MV-4-11 (cell line): ENCODE measurements at regions not wholly inside any gene's neighbourhood (a gene's known extent, or its start where the extent isn't known, plus 50 kb on each side); places are given as distances from the start of the nearest gene placed in this dataset.
"Not testable (repeated sequence)": the region's sequence is repeated elsewhere in the genome, so short reads cannot be mapped to it uniquely, and the experiment has no call there.

Experiments
- DNase-seq: peaks from one replicate; lab custom pipeline; 2025; lab: John Stamatoyannopoulos, UW

DNA sequence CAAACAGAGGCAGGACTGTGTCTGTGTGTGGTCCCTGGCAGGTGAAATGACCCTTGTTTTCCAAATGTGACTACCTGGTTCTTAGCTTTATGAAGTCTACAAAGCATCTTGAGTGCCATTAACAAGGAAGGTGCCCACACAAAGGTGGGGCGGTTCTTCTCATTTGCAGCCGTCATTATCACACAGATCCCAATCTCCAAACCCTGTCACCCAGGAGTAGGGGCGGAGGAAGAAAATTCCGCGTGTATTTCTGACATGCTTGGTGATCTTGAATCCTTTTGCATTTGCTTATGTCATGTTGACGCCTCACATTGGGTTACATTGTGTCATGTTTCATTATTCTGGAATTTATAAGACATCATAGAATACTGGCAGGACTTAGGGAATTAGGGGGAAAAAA, 277.3 kb downstream of the VRK1 start:
- DNase-seq = no peak

DNA sequence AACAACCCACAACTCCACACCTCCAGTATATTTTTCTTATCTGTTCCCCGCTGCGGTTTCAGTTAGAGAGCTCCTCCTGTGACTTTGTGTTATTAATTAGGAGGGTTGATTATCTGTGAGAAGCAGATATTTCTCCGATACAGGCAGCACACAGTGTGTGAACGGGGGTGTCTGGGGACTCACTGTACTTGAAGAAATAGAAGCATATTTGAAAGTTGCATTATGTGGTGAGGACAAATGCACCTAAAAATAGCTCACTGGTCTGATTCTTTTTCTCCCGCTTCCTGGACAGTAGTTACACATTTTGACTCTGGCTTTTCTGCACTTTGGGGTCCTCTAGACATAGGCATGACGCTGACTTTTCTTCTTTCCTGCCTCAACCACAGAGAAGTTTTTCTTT, 277.7 kb downstream of the VRK1 start:
- DNase-seq = peak; percentile 65

DNA sequence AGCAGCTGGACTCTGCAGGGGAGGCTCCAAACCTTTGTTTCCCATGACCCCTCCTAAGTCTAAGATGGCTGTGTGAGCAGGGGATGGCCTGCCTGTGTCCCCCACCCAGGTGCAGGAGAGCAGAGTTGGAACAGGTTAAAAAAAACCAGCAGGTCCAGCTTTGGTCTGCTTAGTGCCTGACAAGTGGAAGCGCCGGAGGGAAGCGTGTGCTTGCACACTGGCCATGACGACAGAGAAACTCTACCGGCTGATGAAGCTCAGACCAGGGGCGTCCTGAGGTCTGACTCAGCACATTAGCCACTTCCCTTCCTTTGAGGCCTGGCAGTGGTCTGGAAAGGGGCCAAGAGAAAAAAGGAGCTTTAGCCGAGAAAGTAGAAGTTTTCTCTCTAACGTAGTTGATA, 280.1 kb downstream of the VRK1 start:
- peak; percentile 97 for DNase-seq

DNA sequence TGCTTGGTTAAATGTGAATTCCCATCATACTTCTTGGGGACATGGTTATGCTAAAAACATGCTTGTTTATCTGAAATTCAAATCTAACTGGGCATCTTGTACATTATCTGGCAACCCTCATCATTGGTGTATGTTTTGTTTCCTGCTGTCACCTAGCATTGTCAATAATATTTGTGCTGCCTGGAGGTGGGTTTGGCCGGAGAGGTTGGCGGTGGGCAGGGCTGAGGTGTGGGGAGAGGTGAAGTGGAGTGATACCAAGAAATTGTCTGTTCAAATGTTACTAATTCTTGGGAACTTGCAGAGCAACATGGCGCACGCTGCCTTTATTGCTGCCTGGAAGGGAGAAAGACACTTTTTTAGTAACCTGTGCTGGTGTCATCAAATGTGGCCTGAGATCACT, 280.5 kb downstream of the VRK1 start:
- DNase-seq = no peak

DNA sequence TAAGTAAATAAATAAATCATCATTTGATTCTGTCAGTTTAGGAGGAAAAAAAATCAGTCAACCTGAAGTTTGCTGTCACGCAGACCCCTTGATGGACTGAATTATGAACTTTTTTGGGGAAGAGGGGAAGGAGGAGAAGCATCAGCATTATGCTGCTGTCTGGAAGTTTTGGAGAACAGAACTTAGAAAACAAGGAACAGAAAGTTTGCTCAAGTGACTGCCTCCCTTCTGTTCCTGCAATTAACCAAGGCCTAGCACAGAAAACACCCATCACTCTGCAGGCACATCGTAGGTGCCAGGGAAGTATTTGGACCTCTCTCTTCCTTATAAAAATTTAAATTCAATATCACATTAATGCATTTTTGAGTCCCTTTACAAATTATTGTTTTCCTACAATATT, 283.8 kb downstream of the VRK1 start:
- DNase-seq = peak; percentile 67

DNA sequence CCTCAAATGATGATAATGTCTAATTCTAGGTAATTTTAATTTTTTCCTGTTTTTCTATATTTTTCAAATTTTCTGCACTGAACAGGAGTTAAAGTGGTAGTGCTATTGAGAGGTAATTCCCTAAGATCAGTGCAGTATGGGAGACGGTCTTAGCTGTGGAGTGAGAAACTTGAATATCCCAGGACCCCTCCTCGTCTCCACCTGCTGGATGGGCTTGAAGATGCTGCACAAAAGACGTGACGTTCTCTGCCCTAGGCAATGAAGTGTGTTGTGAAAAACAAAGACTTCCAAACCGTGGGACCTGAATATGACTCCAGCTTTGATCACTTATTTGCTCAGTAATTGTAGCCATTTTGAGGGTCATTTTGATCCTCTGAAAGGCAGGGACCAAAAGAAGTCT, 298.1 kb downstream of the VRK1 start:
- no peak for DNase-seq

DNA sequence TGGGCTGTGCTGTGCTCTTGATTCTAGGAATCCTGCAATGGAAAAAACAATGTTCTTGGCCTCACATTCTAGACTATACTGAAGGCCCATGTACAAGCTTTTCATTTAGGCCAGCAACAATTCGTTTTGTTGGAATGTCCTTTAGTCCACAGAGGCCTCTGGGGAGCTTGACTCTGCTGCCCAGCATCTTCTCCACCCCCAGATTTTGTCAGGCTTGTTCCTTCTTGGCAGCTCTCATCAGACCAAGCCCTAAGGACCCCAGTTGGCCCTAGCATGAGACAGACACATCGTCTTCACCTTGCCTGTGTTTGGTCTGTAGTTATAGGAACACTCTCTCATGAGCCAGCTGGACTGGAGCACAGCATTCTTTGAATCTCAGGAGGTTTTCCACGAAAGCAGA, 300.1 kb downstream of the VRK1 start:
- DNase-seq = no peak

DNA sequence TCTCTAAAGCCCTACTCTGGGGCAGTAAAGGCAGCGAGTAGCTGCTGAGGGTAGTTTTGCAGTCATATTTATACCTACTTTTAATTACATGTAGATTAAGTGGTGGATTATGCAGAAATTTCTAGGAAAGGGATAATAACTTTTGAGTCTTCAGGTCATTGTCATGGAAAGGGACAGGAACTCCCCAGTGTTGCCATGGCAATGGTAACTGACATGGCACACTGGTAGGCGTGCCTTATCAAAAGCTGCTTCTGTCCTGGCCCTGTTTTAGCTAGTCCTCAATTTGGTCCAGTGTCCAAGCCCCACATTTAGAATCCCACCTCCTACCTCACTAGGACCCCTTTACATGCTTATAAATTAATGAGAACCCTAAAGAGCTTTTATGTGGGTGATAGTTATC, 303.1 kb downstream of the VRK1 start:
- DNase-seq = no peak

DNA sequence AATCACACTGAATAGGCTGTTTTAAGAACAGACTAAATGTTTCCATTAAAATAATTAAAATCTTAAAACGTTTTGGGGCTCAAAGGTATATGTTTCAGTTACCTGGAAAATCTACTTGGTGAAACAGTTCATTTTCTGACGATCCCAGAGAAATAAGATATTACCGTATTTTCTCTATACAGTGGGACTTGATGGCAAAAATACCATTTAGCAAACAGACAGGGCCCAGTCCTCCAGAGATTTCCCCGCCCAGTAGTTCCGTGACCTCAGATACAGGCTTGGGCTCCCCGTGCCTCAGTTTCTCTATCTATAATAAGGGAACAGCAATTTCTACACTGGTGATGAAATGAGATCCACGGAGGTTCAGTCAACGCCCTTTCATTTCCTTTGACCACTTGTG, 304.4 kb downstream of the VRK1 start:
- DNase-seq = no peak

DNA sequence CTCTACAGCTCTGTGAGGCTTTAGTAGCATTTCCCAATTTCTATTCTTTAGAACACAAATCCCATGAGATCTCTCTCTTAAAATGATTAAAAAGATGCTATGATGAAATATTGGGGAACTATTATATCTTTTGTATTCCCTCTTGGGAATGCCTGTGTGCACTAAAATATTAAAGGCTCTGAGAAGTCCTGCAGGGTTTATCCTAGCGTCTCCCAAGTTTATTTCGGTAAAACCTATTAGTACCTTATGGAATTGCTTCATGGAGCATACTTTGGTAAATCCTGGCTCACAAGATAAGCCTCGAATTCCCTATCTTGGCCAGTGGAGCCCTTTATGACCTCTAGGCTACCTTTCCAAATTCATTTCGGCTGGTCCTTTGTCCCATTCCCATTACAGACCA, 306.8 kb downstream of the VRK1 start:
- no peak for DNase-seq

DNA sequence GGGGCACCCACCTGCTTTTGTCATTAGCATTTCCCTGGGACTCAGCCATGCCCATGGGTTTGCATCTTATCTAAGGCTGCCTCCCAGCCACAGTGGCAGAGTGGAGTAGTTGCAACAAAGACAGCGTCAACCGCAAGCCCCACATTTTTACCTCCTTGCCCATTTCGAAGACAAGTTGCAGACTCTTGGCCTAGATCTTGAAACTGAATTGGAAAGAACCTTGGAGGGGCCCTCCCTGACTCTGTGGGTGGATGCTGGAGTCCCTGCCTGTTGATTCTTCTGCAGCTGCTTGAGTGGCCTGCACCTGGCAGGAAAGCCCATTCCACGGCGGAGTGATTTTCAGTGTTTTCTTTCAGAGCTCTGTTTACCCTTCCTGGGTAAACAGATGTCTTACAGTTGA, 309.0 kb downstream of the VRK1 start:
- no peak for DNase-seq

DNA sequence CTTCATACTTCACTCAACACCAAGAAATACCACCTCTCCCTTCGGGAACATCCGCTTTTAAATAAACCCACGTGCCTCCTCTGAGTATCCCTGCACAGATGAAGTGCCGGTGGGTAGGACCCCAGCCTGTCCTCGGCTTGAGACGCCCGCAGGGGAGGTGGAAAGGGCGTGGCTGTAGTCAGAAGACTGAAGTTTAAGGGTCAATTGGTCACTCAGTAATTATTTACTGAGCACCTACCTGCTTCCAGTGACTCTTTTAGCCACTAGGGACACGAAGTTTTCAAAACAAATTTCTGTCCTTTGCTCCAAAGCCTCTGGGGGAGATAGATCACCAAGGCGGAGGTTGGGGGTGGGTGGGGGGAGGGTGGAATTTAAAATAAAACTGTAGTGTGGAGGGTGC, 309.4 kb downstream of the VRK1 start:
- DNase-seq = no peak

DNA sequence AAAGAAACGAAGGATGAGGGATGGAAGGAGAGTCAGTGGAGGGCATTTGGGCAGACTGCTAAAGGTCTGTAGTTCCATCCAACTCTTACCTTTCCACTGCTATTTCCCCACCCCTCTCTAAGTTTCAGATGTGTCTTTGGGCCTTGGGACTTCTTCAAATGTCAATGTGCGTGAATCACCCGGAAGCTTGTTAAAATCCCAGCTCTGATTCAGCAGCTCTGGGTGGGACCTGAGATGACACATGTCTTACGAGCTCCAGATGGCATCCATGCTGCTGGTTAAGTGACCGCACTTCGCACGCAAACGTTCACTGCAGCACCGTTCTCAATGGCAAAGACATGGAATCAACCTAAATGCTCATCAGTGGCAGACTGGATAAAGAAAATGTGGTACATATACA, 309.9 kb downstream of the VRK1 start:
- no peak for DNase-seq

DNA sequence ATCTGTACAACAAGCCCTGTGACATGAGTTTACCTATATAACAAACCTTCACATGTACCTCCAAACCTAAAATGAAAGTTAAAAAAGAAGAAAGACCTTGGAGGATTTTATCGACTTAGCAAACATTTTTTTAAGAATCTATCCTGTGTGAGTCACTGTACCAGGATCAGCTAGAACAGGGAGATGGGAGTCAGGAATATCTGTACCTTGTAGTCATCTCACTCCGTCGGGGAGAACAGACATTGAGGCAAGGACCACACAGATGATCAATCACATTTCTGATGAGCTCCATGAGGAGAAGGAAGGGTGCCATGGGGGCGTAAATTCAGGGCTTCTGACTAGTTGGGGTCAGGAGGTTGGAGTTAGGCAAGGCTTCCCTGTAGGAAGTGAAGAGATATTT, 310.6 kb downstream of the VRK1 start:
- no peak for DNase-seq

DNA sequence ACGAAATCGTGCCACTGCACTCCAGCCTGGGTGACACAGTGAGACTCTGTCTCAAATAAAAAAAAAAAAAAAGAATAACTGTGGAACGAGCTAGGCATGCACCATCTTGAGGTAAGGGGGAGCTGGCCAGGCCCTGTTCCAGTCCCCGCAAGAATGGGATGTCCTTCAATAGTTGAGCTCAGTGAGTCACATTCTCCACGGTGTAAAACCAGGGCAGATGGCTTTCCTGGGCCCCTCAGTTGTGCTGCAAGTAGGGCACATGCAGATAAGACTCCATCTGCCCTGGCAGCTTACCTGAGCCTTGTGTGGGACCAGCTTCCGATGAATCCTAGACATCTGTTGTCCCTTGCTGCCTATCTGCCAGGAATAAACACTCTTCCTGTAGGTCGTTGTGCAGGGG, 312.1 kb downstream of the VRK1 start:
- no peak for DNase-seq

DNA sequence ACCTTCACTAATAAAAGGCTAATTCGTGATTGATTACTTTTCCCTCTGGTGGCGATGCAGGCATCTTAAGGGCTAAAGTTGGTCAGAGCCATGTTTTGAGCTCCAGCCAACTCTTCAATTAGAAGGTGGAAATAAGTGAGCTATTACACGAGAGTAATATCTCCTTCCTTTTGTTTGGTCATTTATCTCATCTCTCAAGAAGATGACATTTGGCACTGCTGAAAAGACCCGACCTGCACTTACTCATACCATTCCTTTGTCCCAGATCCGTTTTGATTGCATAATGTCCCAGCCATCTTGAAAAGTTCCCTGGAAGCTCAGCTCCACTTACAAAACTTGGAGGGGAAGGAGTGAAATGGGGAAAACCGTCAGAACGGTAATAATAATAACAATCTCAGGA, 316.2 kb downstream of the VRK1 start:
- DNase-seq = no peak

DNA sequence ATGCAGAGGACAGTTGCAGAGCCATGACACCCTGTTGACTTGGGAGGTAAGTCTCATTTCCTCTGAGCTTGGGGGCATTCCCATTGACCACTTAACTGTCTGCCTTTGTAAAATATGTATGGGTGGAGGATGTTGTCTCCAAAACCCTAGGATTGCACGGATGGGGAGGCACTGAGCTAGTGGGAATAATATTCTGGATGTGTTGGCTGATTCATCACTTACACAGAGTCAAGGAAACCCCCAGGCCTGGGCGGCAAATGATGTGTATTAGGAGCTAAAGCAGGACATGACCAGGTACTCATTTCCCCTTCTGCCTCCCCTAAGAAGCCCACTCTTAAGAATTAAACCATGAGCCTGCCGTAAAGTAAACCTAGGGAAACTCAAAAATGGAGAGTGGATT, 319.4 kb downstream of the VRK1 start:
- no peak for DNase-seq

DNA sequence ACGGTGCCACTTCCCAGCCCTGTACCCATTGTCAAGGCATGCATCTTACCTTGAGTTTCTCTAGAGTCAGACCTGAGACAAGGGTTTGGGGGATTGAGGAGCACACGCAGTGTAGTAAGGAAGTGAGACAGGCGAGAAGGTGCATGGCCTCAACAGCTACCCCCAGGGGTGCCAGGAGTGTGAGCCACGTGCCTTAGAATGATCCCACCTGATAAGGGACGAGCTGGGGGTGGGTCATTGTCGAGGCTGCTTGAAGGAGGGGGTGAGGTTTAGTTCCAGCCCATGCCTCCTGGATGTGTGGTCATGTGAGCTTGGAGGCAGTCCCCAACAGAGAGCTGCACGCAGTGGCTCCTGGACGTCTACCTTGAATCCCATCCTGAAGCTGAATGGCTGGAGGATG, 320.5 kb downstream of the VRK1 start:
- no peak for DNase-seq

DNA sequence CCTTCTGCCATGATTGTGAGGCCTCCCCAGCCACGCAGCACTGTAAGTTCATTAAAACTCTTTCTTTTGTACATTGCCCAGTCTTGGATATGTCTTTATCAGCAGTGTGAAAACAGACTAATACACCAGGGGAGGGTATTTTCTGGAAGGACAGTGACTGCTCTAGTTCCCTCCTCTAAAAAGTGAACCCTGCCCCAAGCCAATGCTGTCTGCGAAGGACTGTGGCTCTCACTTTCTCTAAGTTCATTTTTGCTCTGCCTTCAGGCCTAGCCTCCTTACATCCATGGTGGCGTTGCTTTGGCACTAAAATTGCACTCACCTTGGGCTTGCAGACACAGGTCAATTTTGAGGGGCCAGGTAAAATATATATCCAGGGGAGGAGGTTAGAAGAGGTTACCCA, 323.0 kb downstream of the VRK1 start:
- DNase-seq = no peak

DNA sequence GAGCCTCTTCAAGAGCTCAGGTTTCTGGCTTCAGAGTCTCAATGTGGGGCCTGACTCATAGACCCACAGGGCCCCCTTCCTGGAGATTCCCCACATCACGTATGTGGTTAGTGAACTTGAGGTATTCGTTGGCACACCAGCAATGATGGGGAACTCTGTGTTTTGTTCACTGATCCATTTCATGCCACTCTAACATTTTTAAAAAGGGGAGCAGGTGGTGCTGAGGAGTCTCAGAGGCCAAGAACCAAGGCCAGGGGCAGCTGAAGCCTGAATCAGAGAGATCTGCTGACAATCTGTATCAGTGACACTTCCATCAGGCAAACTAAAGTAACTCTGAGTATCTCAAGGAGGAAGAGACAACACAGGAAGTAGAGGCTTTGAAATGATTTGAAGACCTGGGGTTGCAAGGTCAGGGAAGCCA, 323.4 kb downstream of the VRK1 start:
- peak; percentile 1 for DNase-seq

DNA sequence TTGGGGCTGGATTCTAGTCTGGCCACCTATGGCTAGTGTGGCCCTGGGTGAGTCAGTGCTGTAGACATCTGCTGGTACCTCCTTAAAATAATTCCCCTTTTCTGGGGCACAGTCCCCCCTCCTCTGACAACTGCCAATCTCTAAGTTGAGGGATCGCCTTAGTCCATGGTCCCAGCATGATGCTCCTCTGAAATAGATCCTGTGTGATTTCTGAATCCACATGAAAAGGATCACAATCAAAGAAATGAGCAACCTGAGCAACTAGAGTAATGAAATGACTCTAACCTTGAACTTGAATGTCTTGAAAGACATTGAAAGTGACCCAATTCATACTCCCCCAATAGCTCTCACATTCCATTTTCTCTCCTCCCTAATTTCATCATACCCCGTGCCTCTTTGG, 332.5 kb downstream of the VRK1 start:
- no peak for DNase-seq

DNA sequence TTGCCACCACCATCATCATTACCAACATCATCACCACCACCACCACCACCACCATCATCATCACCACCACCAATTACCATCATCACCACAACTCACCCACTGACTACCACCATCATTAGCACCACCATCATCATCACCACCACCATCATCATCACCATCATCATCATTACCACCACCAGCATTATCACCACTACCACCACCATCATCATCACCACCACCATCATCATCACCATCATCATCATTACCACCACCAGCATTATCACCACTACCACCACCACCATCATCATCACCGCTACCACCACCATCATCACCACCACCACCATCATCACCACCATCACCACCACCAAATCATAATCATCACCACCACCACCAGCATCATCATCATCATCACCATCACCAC, 338.7 kb downstream of the VRK1 start:
- DNase-seq = not testable (repeated sequence)

DNA sequence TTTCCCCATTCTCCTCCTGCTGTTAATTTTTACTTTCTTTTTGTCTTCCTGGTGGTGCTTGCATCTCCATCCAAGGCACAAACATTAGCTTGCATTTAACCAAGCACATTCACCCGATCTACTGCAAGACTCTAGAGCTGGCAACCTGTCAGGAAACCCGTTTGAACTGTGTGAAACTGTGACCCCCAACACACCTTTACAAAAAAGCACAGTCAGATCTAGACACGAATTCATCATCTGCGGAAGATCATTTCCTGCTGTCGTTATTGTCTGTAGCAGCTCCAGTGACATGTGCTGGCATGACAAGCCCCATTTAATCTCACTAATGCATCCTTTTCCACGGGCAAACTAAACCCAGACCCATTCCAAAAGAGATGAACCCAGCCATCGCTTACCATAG, 340.5 kb downstream of the VRK1 start:
- DNase-seq = no peak

DNA sequence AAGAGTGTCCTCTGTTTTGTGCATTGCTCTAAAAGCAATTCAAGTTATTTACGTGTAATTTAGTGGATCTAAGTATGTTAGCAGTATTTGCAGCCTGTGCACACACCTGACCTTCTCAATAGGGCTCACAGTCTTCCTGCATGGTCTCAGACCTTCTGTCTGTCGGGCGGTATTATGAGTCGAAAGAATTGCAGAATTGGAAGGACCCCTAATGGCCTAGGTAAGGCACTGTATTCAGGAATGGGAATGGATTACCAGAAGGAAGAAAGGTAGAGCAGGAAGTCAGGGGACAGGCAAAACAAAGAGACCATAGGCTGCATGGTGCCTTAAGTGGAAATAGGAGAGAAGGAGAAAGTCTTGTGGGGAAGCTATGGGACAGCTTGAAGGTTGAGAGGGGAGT, 341.6 kb downstream of the VRK1 start:
- DNase-seq = no peak

DNA sequence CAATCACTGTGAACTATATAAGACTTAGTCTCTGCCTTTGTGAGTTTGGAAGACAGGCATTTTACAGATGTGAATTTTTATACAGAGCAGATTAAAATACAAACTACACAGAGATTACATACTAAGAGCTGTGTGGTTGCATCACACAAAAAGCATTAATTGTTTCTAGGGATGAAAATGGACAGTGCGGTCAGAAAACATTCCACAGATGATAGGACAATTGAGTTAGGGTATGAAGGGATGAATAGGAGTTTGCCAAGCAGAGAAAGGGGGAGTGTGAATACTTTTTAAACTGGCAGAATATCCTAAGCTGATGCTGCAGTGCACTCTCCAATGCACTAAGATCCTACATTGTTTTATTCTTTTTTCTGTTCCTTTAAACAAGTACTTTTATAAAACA, 345.8 kb downstream of the VRK1 start:
- DNase-seq = no peak
